ENCODE measurements at regions not wholly inside any gene's neighbourhood (a gene's known extent, or its start where the extent isn't known, plus 50 kb on each side); places are given as distances from the start of the nearest gene placed in this dataset.
"Not testable (repeated sequence)": the region's sequence is repeated elsewhere in the genome, so short reads cannot be mapped to it uniquely, and the experiment has no call there.

DNA sequence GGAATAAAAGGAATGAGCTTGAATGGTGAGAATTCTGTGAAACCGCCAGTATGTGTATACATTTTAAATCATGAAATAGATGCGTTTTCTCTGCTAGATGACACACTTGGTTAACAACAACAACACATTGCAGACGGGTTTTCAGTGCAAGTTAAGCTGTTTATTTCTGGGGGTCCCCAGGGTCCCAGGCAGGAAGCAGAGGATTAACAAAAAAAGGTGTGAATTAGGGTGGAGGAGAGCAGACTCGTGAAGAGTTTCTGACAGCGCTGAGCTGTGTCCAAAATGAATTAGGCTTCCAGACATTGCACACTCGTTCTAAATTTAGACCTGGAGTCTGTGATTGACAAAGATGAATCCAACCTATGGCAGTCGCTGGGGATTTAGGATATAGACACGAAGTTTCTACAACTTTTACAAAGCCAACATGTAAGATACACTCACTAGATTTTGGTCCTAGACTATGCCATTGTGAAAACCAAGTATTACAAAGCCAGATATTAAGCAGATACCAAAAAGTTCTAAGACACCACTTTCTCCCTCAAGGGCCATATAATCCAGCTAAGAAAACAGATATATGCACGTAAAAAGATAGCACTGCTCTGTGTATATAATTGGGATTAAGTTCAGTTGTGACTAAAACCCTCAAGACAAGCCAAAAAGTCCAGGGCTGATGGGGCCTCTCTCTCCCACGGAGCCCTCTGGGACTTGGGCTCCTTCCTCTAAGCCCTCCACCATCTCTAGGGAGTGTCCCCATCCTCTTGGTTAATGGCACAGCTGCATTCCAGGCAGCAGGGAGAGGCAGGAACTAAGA lies 120.2 kb downstream of the ACAA2 start:
- no peak for DNase-seq

GRCh38 chr18:49691177-49691608 lies 122.1 kb downstream of the ACAA2 start:
- DNase-seq, result no peak

DNA sequence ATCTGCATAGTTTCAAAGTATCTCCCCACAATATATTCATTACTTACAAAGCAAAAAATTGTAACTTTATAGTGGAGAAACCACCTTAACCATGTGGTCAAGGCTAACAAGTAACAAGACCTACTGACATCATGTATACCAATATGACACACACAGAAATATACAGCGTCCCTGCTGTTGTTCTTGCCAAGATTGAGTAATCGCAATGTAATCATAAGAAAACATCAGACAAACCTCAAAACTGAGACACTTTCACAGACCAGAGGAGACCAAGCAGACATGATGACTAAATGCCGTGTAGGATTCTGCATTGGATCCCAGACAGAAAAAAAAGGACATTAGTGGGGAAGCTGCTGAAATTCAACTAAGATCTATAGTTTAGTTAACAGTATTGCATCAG lies 123.0 kb downstream of the ACAA2 start:
- DNase-seq, result no peak

DNA sequence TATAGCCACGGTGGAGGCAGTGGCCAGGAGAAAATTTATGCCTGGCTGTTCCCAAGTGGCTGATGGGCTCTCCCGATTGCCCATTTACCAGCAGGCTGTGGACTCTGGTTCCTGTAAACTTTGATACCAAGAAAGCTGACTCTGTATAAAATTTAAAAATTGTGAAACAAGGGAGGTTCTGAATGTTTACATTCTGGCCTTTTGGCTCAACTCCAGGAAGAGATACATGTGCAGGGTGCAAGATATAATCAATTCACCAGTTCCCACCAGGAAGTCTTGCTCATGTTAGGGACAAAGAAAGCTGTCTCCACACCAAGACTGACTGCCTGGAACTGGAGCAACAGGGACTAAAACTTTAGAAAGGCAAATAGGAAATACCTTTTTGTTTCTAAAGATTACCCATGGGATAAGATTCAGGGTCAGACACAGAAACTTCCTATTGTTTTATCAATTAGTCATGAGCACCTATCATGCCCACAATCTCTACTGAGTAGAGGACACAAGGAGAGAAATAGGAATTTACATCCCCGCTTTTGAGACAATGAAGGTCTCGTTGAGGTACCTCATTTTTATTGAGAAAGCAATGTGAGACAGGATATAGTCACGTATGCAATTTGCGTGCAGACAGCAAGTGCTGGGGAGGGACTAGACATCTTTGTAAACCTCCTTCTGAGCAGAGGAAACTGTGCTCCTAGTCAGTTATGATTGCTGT lies 123.5 kb downstream of the LIPG start:
- no peak for DNase-seq

GRCh38 chr18:49682803-49683190 lies 120.9 kb downstream of the LIPG start:
- not testable (repeated sequence) for DNase-seq

GRCh38 chr18:49682173-49682802 lies 120.4 kb downstream of the LIPG start:
- DNase-seq, result no peak

DNA sequence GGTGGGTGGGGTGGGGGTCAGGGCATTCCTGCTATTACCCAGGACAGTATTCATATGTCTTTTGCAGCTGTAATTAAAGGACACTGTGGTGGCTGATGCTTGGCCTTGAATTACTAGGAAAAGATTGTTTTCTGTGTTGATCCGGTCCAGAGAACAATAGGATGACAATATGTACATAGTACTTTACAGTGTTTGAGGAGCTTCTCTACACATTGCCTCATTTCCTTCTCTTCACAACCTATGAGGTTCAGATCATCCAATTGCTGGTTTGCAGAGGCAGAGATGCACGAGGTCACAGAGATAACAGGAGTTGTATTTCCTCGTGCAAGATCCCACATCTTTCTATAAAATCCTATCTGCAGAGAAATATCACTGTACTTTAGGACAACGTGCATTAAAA lies 119.5 kb downstream of the LIPG start:
- DNase-seq, result no peak

DNA sequence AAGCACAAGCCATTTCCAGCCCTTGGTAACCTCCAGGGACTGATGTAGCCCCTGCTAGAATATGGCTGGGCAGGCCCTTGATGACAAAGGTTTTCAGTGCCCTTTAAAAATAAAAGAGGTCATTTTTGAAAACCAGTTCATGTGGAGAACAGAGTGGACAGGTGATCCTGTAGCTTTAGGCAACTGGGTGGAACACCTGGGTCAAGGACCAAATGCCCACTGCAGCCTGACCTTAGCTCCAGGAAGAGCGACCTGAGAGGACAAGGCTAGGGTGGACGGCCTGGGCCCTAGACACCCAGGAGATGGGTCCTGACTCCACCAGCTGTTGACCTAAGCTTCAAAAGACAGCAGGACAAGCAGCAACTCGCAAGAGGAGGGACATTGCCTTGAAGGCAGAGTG lies 116.6 kb downstream of the LIPG start:
- DNase-seq, result no peak

- DNase-seq, result no peak
These were observed 116.0 kb downstream of the LIPG start for GRCh38 chr18:49677762-49678413.

- DNase-seq, result no peak
These were observed 115.2 kb downstream of the LIPG start for GRCh38 chr18:49677081-49677480.

GRCh38 chr18:49673281-49673680 lies 111.4 kb downstream of the LIPG start:
- no peak for DNase-seq

GRCh38 chr18:49672853-49673252 lies 111.0 kb downstream of the LIPG start:
- DNase-seq, result no peak

- DNase-seq, result no peak
These were observed 107.5 kb downstream of the LIPG start for GRCh38 chr18:49669403-49669802.

- no peak for DNase-seq
These were observed 106.9 kb downstream of the LIPG start for GRCh38 chr18:49668574-49669275.

DNA sequence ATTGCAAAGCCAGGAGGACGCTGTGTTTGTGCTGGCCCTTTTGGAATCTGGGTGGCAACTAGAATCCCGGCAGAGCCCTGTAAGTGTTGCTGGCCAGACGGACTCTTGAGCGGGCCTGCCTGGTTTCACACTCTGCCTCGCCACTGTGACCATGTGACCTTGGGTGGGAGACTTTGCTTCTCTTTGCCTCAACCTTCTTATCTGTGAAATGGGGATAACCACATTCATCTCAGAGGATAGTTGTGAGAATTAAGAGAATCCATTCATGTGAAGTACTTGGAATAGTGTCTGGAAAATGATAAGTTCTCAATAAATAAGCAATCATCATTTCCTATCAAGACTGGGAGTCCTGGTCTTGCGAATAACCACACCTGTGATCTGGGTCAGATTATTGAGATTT lies 105.6 kb downstream of the LIPG start:
- DNase-seq, result no peak

- DNase-seq, result no peak
These were observed 104.4 kb downstream of the LIPG start for GRCh38 chr18:49666045-49666775.

DNA sequence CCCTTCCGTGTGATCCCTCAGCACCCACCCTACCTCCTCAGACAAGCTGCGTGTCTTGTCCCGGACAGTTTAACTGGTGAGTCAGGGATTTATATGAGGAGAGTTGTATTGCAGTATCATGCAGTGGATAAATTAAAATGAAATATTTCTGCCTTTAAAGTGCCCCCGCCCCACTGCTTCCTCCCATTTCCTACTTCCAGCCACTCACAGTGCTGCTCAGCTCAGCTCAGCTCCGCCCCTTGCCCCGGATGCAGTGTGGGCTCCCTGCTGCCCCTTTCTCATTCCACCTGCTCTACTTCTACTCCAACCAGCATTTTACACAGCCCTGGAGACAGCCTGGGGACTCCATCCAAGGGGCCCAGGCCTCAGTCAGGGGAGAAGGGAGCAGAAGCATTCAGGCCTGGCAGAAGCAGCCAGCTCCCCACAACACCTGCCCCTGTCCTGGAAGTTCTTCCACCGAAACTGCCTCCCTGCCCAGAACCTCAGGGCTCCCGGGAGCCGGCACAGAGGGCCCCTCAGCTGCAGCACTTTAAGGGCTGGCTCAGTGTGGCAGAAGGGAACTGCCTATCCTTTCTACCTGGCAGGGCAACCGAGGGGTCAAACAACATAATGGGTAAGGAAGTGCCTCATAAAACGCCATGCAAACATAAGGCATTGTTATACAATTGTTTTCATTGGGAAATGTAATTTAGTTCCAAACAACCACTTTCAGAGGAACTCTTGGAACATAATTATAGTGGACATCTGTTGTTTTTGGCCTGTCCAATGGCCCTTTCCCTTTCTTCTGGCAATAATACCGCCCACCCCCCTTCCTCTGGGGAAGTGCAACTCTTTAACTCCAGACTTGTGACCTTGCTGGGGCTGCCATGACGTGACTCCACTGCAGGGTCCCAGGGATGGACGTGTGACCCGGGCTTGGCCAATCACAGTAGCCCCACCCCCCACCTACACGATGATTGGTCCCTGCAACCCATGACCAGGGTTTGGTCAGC lies 102.3 kb downstream of the LIPG start:
- DNase-seq, result no peak

- no peak for DNase-seq
These were observed 100.6 kb downstream of the LIPG start for GRCh38 chr18:49662506-49662905.

GRCh38 chr18:49658823-49659404 lies 97.1 kb downstream of the LIPG start:
- no peak for DNase-seq

DNA sequence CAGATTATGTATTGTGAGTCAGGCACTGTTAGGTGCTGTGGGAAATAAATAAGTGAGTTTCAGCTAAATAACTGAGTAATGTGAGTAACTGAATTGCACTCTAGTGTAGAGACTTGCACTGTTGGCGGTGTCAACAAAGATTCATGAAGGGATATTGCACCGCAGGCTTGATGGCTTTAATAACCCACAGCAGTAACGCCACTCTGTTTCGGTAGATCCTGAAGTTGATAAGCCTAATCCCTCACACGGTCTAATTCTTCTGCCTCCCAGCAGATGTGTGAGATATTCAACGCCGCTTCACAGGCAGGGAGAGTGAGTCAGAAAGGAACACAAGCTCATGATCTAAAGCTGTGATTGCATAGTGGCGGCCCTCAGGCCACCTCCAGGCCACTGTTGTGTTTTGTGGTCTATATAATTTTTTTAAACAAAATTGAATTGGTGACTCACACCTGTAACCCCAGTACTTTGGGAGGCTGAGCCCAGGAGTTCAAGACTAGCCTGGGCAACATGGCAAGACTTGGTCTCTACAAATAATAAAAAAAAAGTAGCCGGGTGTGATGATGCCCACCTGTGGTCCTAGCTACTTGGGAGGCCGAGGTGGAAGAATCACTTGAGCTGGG lies 94.3 kb downstream of the LIPG start:
- no peak for DNase-seq
